ENCODE measurements at regions not wholly inside any gene's neighbourhood (a gene's known extent, or its start where the extent isn't known, plus 50 kb on each side); places are given as distances from the start of the nearest gene placed in this dataset.
A peak's percentile ranks its signal among the peaks of the same experiment; 100 is the strongest.

DNA sequence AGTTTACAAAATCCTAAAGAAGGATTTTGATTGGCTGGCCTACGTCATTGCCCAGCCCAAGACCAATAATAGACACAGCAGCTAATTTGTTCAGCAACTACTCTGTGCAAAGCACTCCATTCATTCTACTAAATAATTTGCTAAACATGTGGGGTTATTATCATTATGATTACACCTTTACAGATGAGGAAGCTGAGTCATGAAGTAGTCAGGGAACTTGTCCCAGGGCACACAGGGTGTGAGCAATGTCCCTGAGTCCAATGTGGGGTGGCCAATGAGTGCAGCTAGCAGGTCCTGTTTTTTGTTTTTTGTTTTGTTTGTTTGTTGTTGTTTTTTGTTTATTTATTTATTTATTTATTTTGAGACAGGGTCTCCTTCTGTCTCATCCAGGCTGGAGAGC is 183.6 kb downstream of the ABHD5 start:
- Histone ChIP-seq H3K27ac (ENCODE audit: low read depth, low read length) (peak overlapping the region; percentile 87), H2AFZ (ENCODE audit: low read length, unreplicated experiment) (no peak overlapping the region), H3K27me3 (ENCODE audit: insufficient read depth, low read length) (no peaks in the 10 kb centered on the region), H3K4me3 (ENCODE audit: low read depth, low read length) (no peak overlapping the region), H3K79me2 (ENCODE audit: control insufficient read depth, insufficient read depth, low read length, unreplicated experiment) (no peaks in the 10 kb centered on the region), H3K4me1 (ENCODE audit: control insufficient read depth, insufficient read depth, low read length, unreplicated experiment) (peaks cover 59% of the 10 kb centered on the region), H3K36me3 (ENCODE audit: insufficient read depth, low read length) (no peaks in the 10 kb centered on the region)

DNA sequence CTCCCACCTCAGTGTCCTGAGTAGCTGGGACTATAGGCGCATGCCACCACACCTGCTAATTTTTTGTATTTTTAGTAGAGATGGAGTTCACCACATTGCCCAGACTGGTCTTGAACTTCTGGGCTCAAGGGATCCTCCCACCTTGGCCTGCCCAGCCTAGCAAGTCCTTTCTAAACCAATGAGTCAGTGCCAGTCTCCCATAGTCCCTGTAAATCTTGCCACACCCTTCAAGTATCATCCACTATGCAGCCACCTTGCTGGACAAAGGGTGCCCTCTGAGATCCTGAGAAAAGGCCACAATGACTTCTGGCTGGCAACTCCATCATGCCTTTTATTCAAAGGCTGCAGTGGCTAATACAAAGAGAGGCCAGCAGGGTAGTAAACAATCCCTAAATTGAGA is 184.0 kb downstream of the ABHD5 start:
- Histone ChIP-seq H3K4me3 (ENCODE audit: low read depth, low read length) (no peak overlapping the region), H3K79me2 (ENCODE audit: control insufficient read depth, insufficient read depth, low read length, unreplicated experiment) (no peaks in the 10 kb centered on the region), H3K27ac (ENCODE audit: low read depth, low read length) (no peak overlapping the region), H2AFZ (ENCODE audit: low read length, unreplicated experiment) (no peak overlapping the region), H3K36me3 (ENCODE audit: insufficient read depth, low read length) (no peaks in the 10 kb centered on the region), H3K27me3 (ENCODE audit: insufficient read depth, low read length) (no peaks in the 10 kb centered on the region), H3K4me1 (ENCODE audit: control insufficient read depth, insufficient read depth, low read length, unreplicated experiment) (peaks cover 55% of the 10 kb centered on the region)

DNA sequence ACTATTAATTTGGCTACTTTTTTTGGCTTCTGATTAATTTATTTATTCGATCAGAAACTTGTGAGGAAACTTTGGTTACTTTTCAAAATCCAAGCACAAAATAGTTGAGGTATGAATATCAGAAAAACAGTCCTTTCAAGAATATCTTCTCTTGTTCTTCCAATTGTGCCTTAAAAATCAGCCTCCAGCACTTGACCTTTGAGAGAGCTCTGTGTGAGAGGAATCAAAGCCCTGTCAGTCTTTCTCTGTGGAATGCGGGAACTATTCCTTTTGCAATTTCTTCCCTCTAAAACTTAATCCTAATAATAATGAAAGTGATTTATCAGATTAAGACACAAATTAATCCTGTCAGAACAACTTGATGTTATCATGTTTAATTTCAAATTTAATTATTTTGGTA is 185.9 kb downstream of the ABHD5 start:
- H3K27me3 ChIP-seq (ENCODE audit: insufficient read depth, low read length), result no peaks in the 10 kb centered on the region
- no peaks in the 10 kb centered on the region for H3K36me3 ChIP-seq (ENCODE audit: insufficient read depth, low read length)
- no peak overlapping the region for H3K27ac ChIP-seq (ENCODE audit: low read depth, low read length)
- H3K4me3 ChIP-seq (ENCODE audit: low read depth, low read length), result no peak overlapping the region
- peaks cover 36% of the 10 kb centered on the region for H3K4me1 ChIP-seq (ENCODE audit: control insufficient read depth, insufficient read depth, low read length, unreplicated experiment)
- no peak overlapping the region for H2AFZ ChIP-seq (ENCODE audit: low read length, unreplicated experiment)
- H3K79me2 ChIP-seq (ENCODE audit: control insufficient read depth, insufficient read depth, low read length, unreplicated experiment), result no peaks in the 10 kb centered on the region

DNA sequence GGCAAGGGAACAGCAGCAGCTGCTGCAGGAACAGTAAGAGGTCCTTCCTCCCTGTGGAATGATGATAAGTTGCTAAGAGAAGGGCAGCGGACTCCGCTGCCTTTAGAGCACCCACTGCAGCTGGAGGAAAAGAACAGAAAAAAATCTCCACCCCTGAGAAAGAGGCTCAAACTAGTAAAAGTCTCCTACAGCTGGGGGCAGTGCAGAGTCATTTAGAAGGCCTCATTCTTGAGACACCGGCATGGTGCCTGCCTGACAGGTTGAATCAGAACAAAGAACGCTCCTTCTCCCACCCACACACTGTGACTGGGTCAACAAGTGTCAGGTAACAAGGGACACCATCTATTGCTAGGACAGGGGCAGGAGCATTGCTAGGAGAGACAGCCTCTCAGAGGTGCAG is 188.4 kb downstream of the ABHD5 start:
- Histone ChIP-seq H3K27me3 (ENCODE audit: insufficient read depth, low read length) (no peaks in the 10 kb centered on the region), H3K4me1 (ENCODE audit: control insufficient read depth, insufficient read depth, low read length, unreplicated experiment) (peaks cover 10% of the 10 kb centered on the region), H3K27ac (ENCODE audit: low read depth, low read length) (no peak overlapping the region), H3K4me3 (ENCODE audit: low read depth, low read length) (no peak overlapping the region), H3K36me3 (ENCODE audit: insufficient read depth, low read length) (no peaks in the 10 kb centered on the region), H2AFZ (ENCODE audit: low read length, unreplicated experiment) (no peak overlapping the region), H3K79me2 (ENCODE audit: control insufficient read depth, insufficient read depth, low read length, unreplicated experiment) (no peaks in the 10 kb centered on the region)

DNA sequence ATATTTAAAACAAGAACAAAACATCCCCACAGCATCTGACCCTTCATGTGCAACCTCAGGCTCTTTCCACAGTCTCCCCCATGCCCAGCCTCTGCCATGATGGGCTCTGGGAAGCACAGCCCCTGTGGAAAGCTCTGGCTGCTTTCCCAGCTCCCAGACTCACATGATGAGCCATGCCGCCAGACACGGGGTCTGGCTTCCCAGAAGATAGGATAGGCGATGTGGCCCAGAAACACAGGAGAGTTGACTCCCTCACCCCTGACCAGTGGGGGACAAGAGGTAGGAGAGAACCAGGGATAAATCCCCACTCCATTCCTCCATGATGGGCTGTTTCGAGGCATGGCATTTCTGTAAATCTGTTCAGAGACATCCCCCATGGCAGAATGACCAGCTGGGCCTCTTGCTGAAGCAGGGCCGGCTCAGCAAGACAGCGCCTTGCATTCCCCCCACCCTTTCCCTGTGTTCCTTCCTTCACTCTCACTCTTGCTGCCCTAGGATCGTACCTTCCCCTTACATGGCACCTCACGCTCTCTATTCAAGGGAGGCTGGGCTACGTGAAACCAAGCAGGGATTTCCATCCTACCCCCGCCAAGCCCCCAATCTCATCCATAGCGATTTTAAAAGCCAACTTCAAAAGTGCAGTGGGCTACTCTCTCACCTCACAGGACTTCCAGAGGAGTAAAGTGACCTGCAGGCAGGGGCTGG is 192.4 kb downstream of the ABHD5 start:
- H3K4me3 ChIP-seq (ENCODE audit: low read depth, low read length), result no peak overlapping the region
- H3K36me3 ChIP-seq (ENCODE audit: insufficient read depth, low read length), result no peaks in the 10 kb centered on the region
- H3K79me2 ChIP-seq (ENCODE audit: control insufficient read depth, insufficient read depth, low read length, unreplicated experiment), result no peaks in the 10 kb centered on the region
- no peak overlapping the region for H3K27ac ChIP-seq (ENCODE audit: low read depth, low read length)
- H3K27me3 ChIP-seq (ENCODE audit: insufficient read depth, low read length), result no peaks in the 10 kb centered on the region
- no peak overlapping the region for H2AFZ ChIP-seq (ENCODE audit: low read length, unreplicated experiment)
- H3K4me1 ChIP-seq (ENCODE audit: control insufficient read depth, insufficient read depth, low read length, unreplicated experiment), result no peaks in the 10 kb centered on the region

DNA sequence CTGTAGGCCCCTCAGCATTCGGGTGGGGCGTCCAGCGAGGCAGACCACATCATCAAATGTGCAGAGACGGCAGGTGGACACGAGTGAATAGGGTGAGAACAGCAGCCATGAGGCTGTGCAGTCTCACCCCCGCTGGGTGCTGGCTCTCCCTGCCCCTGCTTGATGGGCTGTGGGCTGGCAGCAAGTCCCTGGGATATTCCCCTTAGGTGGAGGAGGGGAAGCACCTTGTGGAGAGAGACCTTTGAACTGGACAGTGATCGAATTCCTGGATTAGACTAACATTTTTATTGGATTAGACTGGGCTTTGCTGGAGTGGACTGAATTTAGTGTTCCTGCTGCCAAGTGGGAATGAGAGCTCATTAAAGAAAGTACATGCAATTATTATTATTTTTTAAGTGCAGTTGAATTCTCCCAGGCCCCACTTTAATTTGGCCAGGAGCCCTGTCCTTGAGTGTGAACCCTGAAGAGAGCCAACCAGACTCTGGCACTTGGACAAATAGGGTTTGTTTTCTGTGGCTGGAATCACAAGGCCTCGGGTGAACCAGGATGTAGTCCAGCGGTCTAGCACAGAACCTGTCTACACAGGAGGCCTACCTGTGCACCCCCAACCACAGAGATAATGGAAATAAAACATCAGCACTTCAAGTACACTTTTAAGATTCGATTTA is 193.1 kb downstream of the ABHD5 start:
- H3K4me3 ChIP-seq (ENCODE audit: low read depth, low read length), result no peak overlapping the region
- H3K27ac ChIP-seq (ENCODE audit: low read depth, low read length), result no peak overlapping the region
- H3K27me3 ChIP-seq (ENCODE audit: insufficient read depth, low read length), result no peaks in the 10 kb centered on the region
- H3K36me3 ChIP-seq (ENCODE audit: insufficient read depth, low read length), result no peaks in the 10 kb centered on the region
- no peaks in the 10 kb centered on the region for H3K79me2 ChIP-seq (ENCODE audit: control insufficient read depth, insufficient read depth, low read length, unreplicated experiment)
- H3K4me1 ChIP-seq (ENCODE audit: control insufficient read depth, insufficient read depth, low read length, unreplicated experiment), result no peaks in the 10 kb centered on the region
- H2AFZ ChIP-seq (ENCODE audit: low read length, unreplicated experiment), result no peak overlapping the region

DNA sequence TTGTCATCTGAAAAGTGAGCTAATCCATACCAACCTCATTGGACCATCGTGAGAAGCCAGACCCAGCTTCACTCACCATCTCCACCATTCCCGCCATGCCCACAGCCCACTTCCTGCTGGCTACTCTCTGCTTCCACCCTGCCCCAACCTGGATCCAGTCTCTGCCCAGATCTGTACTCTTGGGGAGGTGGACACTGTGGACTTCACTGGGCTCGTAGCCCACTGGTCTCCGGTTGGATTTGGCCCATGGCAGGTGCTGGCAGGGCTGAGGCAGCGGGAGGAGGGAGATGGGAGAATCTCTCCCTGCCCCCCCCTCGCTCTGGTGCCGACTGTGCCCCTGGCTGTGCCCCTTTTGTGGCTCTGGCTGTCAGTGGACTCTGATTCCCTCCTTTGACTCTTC is 193.8 kb downstream of the ABHD5 start:
- no peaks in the 10 kb centered on the region for H3K36me3 ChIP-seq (ENCODE audit: insufficient read depth, low read length)
- H3K27me3 ChIP-seq (ENCODE audit: insufficient read depth, low read length), result no peaks in the 10 kb centered on the region
- H3K27ac ChIP-seq (ENCODE audit: low read depth, low read length), result no peak overlapping the region
- no peak overlapping the region for H2AFZ ChIP-seq (ENCODE audit: low read length, unreplicated experiment)
- no peaks in the 10 kb centered on the region for H3K4me1 ChIP-seq (ENCODE audit: control insufficient read depth, insufficient read depth, low read length, unreplicated experiment)
- no peak overlapping the region for H3K4me3 ChIP-seq (ENCODE audit: low read depth, low read length)
- H3K79me2 ChIP-seq (ENCODE audit: control insufficient read depth, insufficient read depth, low read length, unreplicated experiment), result no peaks in the 10 kb centered on the region

DNA sequence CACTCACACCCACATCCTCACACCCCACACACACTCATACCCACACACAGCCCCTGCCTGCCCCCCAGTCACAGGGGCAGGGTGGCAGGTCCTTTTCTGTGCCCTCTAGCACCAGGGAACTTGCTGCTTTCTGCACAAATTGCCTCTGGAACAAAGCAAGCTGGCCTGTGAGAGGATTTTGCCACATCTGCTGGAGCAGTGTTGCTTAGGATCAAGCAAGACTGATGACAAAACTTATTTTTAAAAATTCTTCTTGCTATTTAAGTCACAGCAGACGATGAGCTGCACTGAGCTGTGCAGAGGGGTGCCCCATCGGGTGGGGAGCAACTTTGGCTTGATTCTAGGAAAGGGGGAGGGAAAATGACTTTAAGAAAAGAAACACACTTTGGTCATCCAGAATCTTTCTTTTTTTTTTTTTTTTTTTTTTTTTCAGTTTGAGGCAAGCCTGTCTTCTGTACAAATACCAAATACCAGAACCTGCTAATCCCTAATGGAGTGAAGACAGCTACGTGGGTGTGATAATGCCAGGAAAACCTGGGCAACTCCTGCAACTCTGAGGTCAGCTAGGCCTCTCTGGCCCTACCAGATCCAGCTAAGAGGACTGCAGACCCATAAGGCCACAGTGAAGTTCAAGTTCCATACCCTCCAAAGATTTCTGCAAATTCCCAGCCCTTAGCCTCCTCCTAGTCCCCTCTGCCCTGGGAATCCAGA is 195.3 kb downstream of the ABHD5 start:
- H2AFZ ChIP-seq (ENCODE audit: low read length, unreplicated experiment), result no peak overlapping the region
- H3K27ac ChIP-seq (ENCODE audit: low read depth, low read length), result no peak overlapping the region
- no peaks in the 10 kb centered on the region for H3K36me3 ChIP-seq (ENCODE audit: insufficient read depth, low read length)
- H3K79me2 ChIP-seq (ENCODE audit: control insufficient read depth, insufficient read depth, low read length, unreplicated experiment), result no peaks in the 10 kb centered on the region
- H3K4me3 ChIP-seq (ENCODE audit: low read depth, low read length), result no peak overlapping the region
- H3K27me3 ChIP-seq (ENCODE audit: insufficient read depth, low read length), result no peaks in the 10 kb centered on the region
- no peaks in the 10 kb centered on the region for H3K4me1 ChIP-seq (ENCODE audit: control insufficient read depth, insufficient read depth, low read length, unreplicated experiment)

DNA sequence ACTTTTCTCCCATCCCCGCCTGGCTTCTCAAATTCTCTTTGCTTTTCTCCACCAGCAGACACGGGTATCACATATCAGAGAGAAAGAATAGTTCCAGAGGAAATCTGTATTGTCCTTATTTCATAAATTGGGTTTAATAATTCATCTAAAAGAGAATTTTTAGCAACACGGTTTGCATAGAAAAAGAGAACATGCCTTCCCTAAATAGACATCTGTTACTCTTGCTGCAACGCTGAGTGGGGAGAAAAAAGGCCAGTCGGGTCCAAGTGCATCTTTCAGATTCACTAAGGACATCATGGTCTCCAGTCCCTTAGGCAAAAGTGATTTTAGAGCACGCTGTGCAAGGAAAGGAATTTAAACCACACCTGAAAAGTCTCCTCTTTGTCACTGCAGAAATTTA is 201.3 kb downstream of the ABHD5 start:
- H3K4me3 ChIP-seq (ENCODE audit: low read depth, low read length), result no peak overlapping the region
- no peaks in the 10 kb centered on the region for H3K27me3 ChIP-seq (ENCODE audit: insufficient read depth, low read length)
- H3K27ac ChIP-seq (ENCODE audit: low read depth, low read length), result no peak overlapping the region
- H2AFZ ChIP-seq (ENCODE audit: low read length, unreplicated experiment), result no peak overlapping the region
- peaks cover 6% of the 10 kb centered on the region for H3K4me1 ChIP-seq (ENCODE audit: control insufficient read depth, insufficient read depth, low read length, unreplicated experiment)
- H3K36me3 ChIP-seq (ENCODE audit: insufficient read depth, low read length), result no peaks in the 10 kb centered on the region
- H3K79me2 ChIP-seq (ENCODE audit: control insufficient read depth, insufficient read depth, low read length, unreplicated experiment), result no peaks in the 10 kb centered on the region

DNA sequence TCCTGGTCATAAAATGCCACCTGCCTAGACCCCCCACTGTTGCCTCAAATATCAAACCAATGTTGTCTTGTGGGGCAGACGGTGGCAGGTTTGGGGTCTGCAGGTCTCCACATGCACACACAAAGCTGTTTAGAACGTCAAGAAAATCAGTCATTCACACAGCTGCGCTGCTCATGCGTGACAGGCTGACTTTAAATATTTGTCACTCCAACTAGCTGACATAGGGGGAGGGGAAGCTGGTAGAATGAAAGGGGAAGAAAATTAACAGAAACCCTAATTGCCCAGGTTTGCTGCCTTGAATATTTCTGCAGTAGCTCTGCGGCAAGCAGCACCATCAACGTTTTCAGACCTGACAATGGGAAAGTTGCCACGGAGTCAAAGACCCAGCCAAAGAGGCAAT is 201.8 kb downstream of the ABHD5 start:
- no peaks in the 10 kb centered on the region for H3K27me3 ChIP-seq (ENCODE audit: insufficient read depth, low read length)
- no peak overlapping the region for H2AFZ ChIP-seq (ENCODE audit: low read length, unreplicated experiment)
- H3K4me3 ChIP-seq (ENCODE audit: low read depth, low read length), result no peak overlapping the region
- H3K4me1 ChIP-seq (ENCODE audit: control insufficient read depth, insufficient read depth, low read length, unreplicated experiment), result peaks cover 6% of the 10 kb centered on the region
- no peak overlapping the region for H3K27ac ChIP-seq (ENCODE audit: low read depth, low read length)
- H3K79me2 ChIP-seq (ENCODE audit: control insufficient read depth, insufficient read depth, low read length, unreplicated experiment), result no peaks in the 10 kb centered on the region
- no peaks in the 10 kb centered on the region for H3K36me3 ChIP-seq (ENCODE audit: insufficient read depth, low read length)

DNA sequence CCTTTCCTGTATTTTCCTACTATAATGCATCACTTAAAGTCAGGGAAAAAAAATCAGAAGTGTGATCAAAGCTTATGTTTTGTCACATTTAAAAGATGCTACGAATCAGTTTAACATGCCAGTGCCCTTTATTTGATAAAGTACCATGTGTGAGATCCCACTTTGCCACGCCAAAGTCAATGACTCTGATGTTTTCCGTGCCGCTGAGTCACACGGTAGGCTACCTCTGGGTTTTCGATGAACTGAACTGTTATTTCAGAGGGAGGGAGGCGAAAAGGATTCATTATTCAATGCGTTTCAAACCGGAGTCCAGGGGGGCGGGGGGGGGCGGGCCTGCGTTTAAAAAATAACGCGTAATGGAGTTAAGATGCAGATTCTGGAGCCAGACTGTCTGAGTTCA is 203.0 kb downstream of the ABHD5 start:
- H2AFZ ChIP-seq (ENCODE audit: low read length, unreplicated experiment), result peak overlapping the region; percentile 87
- peak overlapping the region; percentile 76 for H3K4me3 ChIP-seq (ENCODE audit: low read depth, low read length)
- H3K27ac ChIP-seq (ENCODE audit: low read depth, low read length), result peak overlapping the region; percentile 55
- H3K79me2 ChIP-seq (ENCODE audit: control insufficient read depth, insufficient read depth, low read length, unreplicated experiment), result no peaks in the 10 kb centered on the region
- peaks cover 6% of the 10 kb centered on the region for H3K4me1 ChIP-seq (ENCODE audit: control insufficient read depth, insufficient read depth, low read length, unreplicated experiment)
- no peaks in the 10 kb centered on the region for H3K27me3 ChIP-seq (ENCODE audit: insufficient read depth, low read length)
- no peaks in the 10 kb centered on the region for H3K36me3 ChIP-seq (ENCODE audit: insufficient read depth, low read length)

All from ACC112 (cell line).